Coronary artery (tissue), 2 donors: ENCODE measurements at regions not wholly inside any gene's neighbourhood (a gene's known extent, or its start where the extent isn't known, plus 50 kb on each side); places are given as distances from the start of the nearest gene placed in this dataset.
"Not testable (repeated sequence)": the region's sequence is repeated elsewhere in the genome, so short reads cannot be mapped to it uniquely, and the experiment has no call there.

Experiments used
- DNase-seq: peaks from one replicate; pipeline ENCODE4 v3.0.0-alpha.2; 2017; ENCODE audit warnings: low spot score
- H3K27ac ChIP-seq, 2 donors: fragments of 200-600 bp; sonication (generic); one replicate each; pipeline ENCODE4 v1.5.1; 2016 to 2019
- H3K4me3 ChIP-seq: fragments of 200-600 bp; sonication (generic); 2 replicates; pipeline ENCODE4 v1.5.1; 2016; ENCODE audit warnings: mild to moderate bottlenecking, moderate library complexity

DNA sequence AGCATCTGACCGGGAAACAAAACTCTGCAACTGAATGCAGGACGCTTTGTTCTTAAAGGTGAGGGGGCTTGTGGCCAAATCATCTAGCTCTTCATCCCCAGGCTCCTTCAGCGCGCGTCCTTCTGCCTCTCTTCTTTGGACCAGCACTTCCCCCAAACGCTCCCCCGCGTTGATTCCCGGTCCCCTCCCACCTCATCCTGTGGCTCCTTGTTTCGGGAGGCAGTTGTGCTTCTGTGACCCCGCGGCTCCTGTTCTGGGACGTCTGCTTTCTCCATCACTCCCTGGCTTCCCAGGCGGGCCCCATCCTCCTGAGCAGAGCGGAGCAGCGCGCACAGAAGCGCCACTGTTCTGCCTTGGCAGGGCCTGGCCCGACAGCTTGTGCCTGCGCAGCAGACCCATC is 109.7 kb upstream of the ZNG1E start:
- DNase-seq, H3K27ac ChIP-seq, H3K4me3 ChIP-seq: not testable (repeated sequence)

DNA sequence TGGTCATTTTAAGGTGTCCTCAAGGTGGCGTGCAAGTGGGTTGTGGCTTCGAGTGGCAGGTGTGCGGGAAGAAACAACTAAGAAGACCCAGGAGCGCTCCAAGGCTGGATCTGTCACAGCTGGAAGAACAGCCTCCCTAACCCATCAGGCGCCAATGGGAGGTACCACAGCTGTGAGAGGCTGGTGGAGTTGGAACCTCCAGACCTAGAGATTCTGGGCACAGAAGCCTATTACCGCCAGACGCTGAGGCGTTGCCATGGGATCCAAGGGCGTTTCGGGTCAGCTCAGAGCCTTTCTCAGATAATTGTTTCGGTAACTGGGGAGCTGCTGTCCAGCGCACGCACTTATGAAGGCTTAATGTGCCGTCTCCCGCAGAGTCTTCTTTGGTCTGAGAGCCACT is 156.7 kb upstream of the ZNG1E start:
- not testable (repeated sequence) for DNase-seq, H3K4me3 ChIP-seq, H3K27ac ChIP-seq

DNA sequence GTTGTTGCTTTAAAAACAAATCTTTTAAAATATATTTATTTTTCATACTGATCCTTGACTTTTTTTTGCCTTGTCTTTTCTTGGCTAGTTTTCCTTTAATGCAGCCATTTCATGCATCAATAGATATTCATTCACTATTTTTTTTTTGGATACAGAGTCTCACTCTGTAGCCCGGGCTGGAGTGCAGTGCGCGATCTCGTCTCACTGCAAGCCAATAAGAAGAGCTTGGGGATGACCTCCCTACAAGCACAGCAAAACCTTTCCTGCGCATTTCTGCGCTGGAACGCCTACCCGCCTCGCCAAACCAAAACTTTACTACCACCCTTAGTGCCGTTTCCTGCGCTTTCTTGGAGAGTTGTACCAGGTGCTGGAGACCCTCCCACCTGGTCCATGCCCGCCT is 161.3 kb upstream of the ZNG1E start:
- not testable (repeated sequence) for H3K4me3 ChIP-seq, H3K27ac ChIP-seq, DNase-seq

DNA sequence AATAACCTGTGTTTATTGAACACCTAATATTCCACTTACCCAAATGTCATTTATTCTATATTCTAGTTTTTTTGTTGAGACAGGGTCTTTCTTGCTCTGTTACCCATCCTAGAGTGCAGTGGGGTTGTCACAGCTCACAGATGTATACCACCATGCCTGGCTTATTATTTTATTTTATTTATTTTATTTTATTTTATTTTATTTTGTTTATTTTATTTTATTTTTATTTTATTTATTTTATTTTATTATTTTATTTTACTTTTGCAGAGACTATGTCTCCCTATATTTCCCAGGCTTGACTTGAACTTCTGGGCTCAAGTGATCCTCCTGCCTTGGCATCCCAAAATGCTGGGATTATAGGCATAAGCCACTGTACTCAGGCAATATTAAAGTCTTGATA is 167.8 kb upstream of the ZNG1E start:
- H3K4me3 ChIP-seq, DNase-seq, H3K27ac ChIP-seq: not testable (repeated sequence)

DNA sequence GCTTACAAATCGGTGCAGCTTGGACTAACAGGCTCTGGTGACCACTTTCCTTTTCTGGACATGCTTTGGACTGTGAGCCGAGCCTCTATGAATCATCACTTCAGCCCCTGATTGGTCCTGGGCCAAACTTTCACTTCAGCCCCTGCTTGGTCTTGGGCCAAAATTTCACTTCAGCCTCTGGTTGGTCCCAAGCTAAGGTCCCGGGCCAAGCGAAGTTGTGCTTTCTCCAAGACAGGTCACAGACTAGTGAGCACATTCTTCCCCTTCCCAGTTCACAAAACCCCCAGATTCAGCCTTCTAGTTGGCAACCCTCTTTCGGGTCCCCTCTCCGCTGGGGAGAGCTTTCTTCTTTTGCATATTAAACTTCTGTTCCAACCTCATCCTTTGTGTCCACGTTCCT is 171.0 kb upstream of the ZNG1E start:
- not testable (repeated sequence) for H3K4me3 ChIP-seq, DNase-seq, H3K27ac ChIP-seq

DNA sequence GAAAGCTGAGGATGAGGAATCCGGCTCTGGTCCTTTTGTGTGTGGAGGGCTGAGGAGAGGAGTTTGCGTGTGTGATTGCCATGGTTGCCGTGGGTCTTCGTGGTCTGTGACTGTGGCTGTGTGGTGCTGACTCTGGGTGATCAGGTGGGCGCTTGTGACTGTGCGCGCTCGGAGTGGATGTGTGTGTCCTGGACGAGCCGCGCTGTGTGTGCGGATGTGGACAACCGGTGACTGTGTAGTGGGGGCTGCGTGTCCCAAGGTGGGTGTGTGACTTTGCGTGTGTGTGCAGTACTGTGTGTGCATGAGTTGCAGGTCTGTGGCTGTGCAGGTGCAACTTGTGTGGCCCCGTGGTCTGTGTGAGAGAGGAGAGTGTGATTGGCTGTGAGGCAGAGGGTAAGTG is 172.0 kb upstream of the ZNG1E start:
- DNase-seq, H3K4me3 ChIP-seq, H3K27ac ChIP-seq: not testable (repeated sequence)

DNA sequence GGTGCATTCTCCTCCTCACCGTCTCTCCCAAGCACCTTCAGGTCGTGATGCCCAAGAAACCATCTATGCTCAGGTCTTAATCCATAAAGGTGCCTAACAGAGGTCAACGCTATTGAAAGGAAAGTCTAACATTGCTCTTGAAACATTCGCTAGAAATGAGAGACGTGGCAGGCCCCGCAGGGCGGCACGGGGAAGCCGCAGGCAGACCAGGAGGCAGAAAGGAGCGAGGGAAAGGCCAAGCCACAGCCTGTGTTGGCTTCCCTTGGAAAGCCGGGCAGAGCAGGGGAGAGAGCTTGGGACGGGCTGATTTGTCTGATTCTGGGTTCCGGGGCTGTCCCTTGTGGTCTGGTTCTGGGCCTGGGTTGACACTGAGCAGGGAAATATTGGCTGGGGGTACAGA is 192.8 kb upstream of the ZNG1E start:
- not testable (repeated sequence) for DNase-seq, H3K27ac ChIP-seq, H3K4me3 ChIP-seq

DNA sequence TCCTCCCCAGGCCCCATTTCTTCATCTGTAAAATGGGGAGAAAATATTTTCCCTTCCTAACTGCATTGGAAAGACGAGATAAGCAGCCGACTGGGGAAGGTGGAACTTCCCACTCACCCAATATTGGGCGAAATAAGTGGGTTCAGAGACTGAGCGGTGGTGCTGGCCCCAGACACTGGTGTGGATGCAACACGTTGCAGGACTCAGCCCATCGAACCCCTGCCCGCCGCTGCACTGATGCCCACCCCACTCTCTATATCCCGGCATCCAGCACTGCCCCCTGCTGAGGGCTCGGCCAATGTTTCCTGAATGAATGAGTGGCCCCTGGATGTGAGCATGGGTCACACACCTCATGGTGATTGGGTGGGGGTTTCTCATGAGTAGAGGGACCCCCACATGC is 194.4 kb upstream of the ZNG1E start:
- not testable (repeated sequence) for H3K4me3 ChIP-seq, DNase-seq, H3K27ac ChIP-seq

DNA sequence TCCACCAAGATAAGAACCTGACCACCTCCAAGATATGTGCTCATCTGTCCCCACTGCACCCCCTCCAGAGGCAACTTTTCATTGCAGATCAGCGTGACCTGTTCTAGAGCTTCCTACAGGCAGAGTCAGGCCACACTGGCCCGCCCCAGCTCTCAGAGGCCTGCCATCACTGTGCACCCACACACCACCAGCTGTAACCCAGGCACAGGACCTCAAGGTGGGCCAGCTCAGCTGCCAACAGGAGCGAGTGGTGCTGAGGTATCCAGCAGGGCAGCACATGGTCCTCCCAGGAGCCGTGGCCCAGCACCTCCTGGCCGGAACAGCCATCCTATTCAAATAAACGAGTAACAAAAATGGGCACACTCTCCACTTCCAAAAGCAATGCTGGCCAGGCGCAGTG is 189.9 kb upstream of the FOXD4L5 start:
- not testable (repeated sequence) for H3K27ac ChIP-seq

DNA sequence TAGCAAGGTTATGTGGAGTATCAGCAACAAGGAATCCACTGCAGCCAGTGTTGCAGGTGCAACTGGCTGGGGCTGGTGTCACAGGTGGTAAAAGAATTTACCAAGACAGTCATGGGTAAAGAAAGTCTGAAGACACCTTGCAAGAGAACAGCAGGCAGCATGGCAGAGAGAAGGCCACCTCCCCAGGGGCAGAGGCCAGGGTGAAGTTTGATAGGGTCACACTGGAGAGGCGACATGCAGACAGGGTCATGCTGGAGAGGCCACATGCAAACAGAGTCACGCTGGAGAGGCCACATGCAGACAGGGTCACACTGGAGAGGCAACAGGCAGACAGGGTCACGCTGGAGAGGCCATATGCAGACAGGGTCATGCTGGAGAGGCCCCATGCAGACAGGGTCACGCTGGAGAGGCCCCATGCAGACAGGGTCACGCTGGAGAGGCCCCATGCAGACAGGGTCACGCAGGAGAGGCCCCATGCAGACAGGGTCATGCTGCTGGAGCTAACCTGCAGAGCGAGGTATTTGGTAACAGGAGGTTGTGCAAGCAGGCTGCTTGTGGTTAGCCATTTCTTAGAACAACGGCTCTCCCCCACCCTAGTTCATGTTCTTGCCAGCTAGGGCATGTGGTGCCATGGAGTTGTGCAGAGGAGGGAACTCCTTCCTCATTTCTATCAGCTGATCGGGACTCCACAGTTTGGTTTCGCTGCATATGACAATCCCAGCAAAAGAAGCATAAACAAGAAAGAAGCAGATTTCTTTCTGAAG is 188.2 kb upstream of the FOXD4L5 start:
- H3K27ac ChIP-seq, H3K4me3 ChIP-seq, DNase-seq: not testable (repeated sequence)

More for the DNA sequence above, 189.9 kb upstream of the FOXD4L5 start:
- not testable (repeated sequence) for DNase-seq, H3K4me3 ChIP-seq

DNA sequence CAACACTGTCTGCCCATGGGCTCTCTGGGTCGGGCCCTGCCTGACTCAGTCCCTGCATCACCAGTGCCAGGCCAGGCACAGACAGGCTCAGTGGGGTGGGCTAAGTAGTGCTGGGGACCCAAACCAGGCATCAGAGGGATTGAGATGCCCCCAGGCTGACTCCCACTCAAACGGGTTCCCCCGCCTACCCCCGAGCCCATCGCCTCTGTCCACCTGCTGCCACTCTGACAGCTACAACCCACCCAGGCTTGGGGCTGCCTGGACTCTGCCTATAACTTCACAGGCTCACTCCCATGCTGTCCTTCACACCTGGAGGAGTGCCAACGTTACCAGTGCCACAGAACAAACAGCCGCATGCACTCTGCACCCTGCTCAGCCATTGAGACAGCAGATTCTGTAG is 186.1 kb upstream of the FOXD4L5 start:
- H3K27ac ChIP-seq, DNase-seq, H3K4me3 ChIP-seq: not testable (repeated sequence)

DNA sequence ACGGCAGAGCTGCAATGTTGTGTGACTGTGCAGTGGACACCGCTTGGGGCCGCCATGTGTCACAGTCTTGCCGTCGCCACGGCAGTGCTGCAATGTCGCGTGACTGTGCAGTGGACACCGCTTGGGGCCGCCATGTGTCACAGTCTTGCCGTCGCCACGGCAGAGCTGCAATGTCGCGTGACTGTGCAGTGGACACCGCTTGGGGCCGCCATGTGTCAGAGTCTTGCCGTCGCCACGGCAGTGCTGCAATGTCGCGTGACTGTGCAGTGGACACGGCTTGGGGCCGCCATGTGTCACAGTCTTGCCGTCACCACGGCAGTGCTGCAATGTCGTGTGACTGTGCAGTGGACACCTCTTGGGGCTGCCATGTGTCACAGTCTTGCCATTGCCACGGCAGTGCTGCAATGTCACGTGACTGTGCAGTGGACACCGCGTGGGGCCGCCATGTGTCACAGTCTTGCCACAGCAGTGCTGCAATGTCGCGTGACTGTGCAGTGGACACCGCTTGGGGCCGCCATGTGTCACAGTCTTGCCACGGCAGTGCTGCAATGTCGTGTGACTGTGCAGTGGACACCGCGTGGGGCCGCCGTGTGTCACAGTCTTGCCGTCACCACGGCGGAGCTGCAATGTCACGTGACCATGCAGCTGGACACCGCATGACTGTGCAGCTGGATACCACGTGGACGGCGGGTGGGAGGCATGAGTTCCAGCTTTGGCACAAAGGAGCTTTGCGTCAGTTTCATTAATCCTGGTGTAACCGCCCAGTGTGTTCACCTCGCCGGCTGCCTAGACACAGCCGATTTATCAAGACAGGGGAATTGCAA is 182.1 kb upstream of the FOXD4L5 start:
- not testable (repeated sequence) for H3K4me3 ChIP-seq, DNase-seq

DNA sequence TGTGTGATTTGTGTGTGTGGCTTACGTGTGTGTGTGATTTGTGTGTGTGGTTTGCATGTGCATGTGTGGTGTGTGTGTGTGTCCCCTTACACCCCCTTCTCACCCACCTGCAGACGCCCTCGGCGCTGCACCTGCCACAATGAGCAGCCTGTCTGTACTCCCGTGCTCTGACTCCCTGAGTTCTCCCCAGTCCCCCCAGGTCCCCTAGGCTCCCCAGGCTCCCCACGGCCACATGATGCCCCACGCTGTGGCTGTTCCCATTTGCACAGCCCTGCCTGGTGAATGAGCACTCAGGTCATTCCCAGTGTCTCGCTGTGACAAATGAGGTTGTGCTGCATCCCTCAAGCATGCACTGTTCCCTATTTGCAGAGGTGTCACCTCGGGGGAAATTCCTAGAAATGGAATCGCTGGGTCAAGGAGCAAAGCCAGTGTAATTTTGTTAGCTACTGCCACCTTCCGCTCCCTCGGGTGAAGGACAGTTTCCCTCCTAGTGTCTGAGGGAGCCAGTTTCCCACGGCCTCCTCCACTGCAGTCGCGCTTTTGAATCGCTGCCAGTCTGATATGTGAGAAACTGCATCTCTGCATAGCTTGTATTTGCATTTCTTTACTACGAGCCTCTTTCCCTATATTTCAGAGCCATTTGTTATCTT is 180.4 kb upstream of the FOXD4L5 start:
- DNase-seq, H3K27ac ChIP-seq, H3K4me3 ChIP-seq: not testable (repeated sequence)

More for the DNA sequence above, 182.1 kb upstream of the FOXD4L5 start:
- H3K27ac ChIP-seq = not testable (repeated sequence)

DNA sequence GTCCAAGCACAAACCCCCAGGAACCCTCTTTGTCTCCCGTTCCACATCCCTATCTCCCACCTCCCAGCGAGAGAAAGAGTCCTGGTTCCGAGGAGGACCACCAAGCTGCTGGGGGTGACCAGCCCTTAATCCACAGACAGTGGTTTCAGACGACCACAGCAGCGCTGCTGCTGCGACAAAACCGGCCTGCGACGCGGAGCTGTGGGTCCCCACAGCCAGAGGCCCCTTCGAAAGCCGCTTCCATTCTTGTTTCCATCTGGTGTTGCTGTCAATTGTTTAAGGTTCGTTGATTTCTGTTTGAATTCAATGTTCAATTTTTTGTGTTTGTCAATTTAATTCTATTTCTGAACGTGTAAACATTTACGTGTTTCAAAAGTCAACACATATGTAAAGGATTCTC is 177.5 kb upstream of the FOXD4L5 start:
- DNase-seq, H3K4me3 ChIP-seq: not testable (repeated sequence)

More for the DNA sequence above, 177.5 kb upstream of the FOXD4L5 start:
- H3K27ac ChIP-seq = not testable (repeated sequence)
